GM18951 (cell line): ENCODE measurements at regions not wholly inside any gene's neighbourhood (a gene's known extent, or its start where the extent isn't known, plus 50 kb on each side); places are given as distances from the start of the nearest gene placed in this dataset.
"Not testable (repeated sequence)": the region's sequence is repeated elsewhere in the genome, so short reads cannot be mapped to it uniquely, and the experiment has no call there.

Experiments used
- POLR2A ChIP-seq: IDR thresholded peaks from 4 replicates; pipeline ENCODE4 v1.6.1; 2011; ENCODE audit warnings: mild to moderate bottlenecking; ENCODE audit not compliant: insufficient read length, insufficient read depth; ENCODE audit errors: extremely low read depth
- in situ Hi-C: fragments of 300-500 bp; cut with MboI; formaldehyde crosslinking; loops from one replicate; pipeline ENCODE4 v1.12.0; 2022; ENCODE audit warnings: low sequenced_read_pairs, mixed read lengths, inconsistent platforms; ENCODE audit not compliant: unreplicated experiment

DNA sequence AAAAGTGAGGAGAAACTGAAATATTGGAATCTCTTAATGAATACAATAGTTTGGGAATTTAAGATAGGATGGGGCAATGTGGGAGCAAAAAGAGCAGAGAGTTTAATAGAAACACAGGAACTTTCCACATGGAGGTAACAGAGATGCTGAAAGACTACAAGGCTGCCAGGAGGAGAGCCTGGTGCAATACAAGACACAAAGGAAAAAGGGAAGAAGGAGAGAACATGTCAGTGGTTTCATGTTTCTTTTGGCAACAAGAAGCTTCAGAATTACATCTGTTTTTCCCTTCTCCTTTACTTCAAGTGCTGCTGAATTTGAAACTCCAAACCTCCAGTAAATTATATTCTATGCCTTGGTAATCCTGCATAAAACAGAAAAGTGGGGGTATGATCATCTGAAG, 474.3 kb downstream of the FAT4 start:
- TF ChIP-seq POLR2A: no peak
- in situ Hi-C loops: no loop called here

DNA sequence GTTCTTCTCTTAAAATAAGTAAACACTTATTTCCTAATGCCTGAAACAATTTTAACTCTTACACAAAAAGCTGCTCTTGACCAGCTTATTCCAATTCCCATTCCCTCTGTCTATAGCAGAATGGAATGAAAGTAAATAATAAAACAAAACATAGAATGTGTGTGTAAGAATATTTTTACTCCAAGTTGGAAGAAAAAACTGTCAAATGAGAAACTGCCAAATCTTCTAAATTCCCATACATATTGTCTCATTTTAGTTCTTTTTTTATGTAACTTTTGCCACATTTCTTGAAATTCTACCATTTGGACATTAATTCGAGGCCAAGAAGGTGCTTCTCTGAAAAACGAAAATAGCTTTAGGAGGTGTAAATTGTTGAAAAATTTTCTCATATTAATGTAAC, 477.1 kb downstream of the FAT4 start:
- TF ChIP-seq POLR2A: no peak
- in situ Hi-C loops: no loop called here

DNA sequence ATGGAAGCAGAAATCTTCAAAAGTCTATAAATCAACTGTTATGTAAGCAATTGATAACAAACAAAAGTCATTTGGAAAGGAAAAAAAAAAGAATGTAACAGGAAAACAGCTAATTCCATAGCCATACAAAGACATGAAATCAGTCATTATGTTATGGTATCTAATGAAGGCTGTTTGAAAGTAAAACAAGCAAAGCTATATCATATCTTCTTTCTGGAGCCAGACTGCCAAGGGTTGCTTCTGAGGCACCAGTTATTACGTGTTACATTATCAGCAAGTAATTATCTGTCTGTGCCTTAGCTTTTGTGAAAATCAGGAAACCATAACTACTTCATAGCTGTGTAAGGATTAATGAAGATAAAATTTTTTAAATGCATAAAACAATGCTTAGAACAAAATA, 480.2 kb downstream of the FAT4 start:
- no peak for TF ChIP-seq POLR2A

DNA sequence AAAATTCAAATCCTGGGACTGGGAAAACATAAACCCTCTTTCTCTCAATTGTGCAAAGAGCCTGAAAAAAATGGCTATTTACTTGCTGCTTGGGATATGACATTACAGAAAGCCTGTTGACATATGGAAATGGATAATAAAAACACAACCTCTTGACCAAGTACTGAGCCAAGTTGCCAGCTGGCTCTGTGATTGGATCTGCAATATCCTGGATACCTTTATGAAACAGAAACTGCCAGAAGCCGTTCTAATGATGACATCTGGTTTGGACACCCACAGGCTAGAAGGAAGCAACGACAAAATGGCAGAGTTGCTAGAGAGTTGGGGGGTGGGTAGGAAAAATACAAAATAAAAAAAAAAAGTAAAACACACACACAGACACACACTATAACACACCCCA, 481.4 kb downstream of the FAT4 start:
- no peak for TF ChIP-seq POLR2A
- in situ Hi-C loops: no loop called here

More for the DNA sequence above, 480.2 kb downstream of the FAT4 start:
- in situ Hi-C loops: no loop called here

DNA sequence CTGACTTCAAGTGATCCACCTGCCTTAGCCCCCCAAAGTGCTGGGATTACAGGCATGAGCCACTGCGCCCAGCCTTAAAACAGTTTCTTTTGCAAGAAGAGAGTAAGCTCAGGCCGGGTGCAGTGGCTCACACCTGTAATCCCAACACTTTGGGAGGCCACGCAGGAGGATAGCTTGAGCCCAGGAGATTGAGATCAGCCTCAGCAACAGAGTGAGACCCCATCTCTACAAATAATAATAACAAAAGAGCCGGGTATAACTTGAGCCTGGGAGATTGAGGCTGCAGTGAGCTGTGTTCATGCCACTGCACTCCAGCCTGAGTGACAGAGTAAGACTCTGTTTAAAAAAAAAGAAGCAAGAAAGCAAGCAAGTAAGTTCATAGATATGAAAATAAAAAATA, 482.9 kb downstream of the FAT4 start:
- in situ Hi-C loops: not testable (repeated sequence)

DNA sequence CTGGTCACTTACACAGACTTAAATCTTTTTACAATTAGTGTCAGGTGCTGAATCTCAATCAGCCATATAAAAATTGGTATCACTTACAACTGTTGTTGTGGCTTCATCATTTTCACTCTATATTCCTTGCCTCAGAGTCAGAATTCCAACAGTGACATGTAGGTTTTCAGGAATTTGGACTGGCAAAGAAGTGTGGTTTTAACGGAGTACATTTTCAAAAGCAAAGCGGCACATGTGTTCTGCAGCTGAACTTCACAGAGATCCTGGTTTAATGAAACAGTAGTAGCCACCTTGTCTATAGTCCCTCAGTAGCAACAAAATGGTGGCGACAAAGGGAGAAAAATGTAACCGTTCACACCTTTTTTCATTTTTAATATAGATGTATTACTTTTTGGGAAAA, 486.6 kb downstream of the FAT4 start:
- TF ChIP-seq POLR2A: no peak
- in situ Hi-C loops: no loop called here

DNA sequence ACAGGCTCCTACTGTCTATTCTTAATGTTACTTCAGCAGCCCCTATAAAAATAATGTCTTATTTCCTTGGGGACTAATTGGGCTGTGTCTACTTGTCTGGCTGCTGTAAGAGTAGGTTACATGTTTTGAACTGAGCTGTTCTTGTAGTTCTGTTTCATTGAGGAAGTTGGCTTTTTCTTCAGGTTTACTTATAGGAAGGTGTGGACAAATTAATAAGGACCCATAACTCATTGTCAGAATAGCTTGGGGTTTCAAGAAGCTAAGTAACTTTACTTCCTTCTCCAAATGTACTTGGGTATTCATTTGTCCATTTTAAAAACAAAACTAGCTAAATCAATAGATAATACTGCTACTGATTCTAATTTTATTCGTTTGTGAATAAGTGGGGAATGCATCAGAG, 487.2 kb downstream of the FAT4 start:
- in situ Hi-C loops: no loop called here
- TF ChIP-seq POLR2A: no peak

DNA sequence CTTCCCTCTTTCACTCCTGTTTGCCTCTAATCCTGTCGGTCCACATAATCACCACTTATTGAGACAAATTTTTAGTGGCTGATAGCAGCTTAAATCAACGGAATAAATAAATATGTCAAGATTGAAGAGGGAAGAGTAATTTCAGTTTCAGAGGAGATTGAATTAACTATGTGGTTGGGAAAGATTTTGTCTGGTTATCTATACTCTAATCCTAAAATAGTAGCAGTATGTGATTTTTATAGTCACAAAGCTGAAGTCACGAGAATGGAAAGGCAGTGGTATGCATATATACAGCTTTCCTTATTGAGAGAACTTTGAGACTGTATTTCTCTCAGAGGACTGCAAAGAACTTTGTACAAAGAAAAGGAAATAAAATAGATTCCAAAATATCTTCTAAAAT, 493.3 kb downstream of the FAT4 start:
- in situ Hi-C loops: no loop called here
- TF ChIP-seq POLR2A: no peak

DNA sequence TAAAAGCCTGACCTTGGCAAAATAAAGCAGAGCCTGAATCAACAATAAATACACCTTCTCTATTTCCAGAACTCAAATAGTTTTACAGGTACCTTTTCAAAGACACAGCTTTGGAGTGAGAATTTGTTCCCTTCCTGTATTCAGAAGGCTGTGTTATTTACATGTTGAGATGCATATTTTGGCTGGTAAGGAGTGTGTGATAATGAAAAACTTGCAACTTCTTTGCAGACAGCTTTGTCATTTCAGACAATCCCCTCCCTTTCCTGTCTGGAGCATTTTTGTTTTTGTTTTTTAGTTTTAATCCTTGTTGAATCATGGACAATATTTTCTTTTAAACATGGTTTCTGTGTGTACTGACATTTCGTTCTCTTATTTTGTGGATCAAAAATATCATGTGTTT, 493.8 kb downstream of the FAT4 start:
- no peak for TF ChIP-seq POLR2A
- in situ Hi-C loops: no loop called here

DNA sequence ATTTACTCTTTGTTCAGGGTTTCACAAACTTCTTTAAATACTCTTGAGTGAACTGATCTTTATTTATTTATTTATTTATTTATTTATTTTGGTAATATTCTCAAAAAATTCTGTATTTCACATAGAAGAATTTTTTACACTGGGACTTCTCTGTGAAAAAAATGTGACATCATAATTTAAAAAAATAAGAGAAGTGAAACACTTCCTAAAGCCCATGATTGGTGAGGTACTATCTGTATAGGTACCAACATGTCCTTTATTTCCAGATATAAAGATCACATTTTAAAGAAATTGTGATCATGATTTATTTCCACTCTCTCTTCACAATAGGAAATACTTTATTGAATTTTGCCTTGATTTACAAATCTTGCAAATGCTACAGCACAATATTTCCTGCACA, 497.1 kb downstream of the FAT4 start:
- in situ Hi-C loops: no loop called here
- TF ChIP-seq POLR2A: no peak

DNA sequence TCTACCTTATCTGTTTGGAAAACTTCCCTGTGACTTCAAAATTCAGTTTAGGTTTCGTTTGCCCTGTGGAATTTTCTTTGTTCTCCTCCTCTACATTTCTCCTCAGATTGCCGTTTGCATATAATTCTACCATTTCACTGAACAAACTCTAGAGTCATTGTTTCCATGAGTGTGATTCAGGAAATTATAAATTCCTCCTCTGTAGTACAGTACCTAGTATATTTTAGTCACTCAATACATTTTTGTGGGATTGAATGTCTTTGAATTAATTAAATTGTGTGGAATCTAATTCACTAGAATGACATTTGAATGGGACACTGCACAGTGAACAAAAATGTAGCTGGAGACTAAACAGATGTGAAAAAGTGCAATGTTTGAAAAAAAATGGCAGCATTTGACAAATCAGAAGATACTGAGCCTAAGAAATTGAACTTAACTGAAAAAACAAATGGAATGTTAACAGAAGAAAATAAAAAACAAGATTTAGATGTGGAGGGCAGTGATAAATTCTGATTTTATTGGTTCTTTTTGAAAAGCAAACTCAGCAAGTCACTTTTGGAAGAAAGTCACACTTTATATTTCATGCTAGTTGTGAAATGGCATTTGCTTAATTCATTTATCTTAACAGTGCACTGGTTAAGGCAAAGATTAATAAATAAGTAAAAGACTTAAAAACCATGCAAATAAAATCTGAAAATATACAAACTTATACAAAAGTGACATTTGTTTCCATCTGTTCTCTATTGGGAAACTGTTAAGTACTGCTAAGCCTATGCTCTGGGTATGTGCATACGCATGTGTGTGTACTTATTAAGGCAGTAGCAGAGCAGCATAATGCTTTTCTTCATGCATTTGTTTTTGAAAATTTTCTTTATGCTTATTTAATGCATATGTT, 512.3 kb downstream of the FAT4 start:
- no peak for TF ChIP-seq POLR2A

DNA sequence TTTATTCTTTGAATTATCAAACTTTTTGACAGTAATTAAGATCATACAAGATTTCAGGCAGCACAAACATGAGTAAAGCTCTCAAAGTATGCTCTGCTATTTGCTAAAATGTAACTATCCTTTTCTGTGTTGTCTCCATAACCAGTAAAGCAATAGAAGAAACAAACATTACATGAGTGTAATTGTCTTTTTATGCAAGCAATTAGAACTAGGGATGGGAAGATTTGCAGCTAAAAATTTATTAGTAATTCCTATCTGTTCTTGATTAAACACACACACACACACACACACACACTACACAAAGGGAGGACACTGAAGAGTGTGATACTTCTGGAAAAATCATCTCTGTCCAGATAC, 512.9 kb downstream of the FAT4 start:
- TF ChIP-seq POLR2A: no peak
- in situ Hi-C loops: no loop called here

More for the DNA sequence above, 512.3 kb downstream of the FAT4 start:
- in situ Hi-C loops: no loop called here

DNA sequence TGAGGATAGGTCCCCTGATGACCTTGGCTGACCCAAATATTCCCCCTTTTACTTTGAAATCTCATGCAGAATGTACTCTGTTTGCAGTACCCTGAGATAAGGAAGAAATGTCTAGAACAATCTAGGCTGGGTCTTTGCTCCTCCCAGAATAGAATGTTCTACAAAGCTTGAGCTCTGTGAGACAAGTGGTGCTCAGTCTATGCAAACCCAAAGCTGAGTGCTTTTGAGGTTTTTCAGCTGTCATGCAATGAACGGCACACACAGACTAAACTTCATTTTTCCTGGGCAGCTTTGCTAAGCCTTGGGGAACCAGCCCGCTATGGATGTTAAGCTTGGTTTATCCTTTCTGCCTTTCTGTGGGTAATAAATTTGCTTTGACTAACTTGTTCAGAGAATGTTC, 513.6 kb downstream of the FAT4 start:
- no peak for TF ChIP-seq POLR2A
- in situ Hi-C loops: no loop called here

DNA sequence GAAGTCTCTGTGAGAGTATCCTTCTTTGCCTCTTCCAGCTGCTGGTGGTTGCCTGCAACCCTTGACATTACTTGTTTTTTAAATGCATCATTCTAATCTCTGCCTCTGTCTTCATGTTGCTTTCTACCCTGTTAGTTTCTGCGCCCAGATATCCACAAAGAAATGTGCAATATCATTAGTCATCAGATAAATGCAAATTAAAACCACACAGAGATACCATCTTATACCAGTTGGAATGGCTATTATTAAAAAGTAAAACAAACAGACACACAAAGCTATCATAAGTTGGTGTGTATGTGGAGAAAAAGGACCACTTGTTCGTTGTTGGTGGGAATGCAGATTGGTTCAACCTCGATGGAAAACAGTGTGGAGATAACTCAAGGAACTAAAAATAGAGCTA, 517.4 kb downstream of the FAT4 start:
- in situ Hi-C loops: no loop called here
- no peak for TF ChIP-seq POLR2A
